ENCODE measurements at regions not wholly inside any gene's neighbourhood (a gene's known extent, or its start where the extent isn't known, plus 50 kb on each side); places are given as distances from the start of the nearest gene placed in this dataset.

GRCh38 chr3:82413171-82413570 lies 651.7 kb upstream of the GBE1 start:
- H3K27ac Mint-ChIP-seq, result no peak overlapping the region
- Histone ChIP-seq H3K9me3 (replicated peaks in 1 of 2; ENCODE audit: control insufficient read depth in 1 of 2, insufficient read depth in 1 of 2, low read length in 2 of 2) (no peaks in the 10 kb centered on the region), H3K9ac (ENCODE audit: insufficient read depth, low read length, poor library complexity, severe bottlenecking) (no peak overlapping the region), H2AFZ (ENCODE audit: insufficient read depth, low read depth, low read length, poor library complexity, severe bottlenecking) (no peak overlapping the region), H3K4me2 (replicated peaks; ENCODE audit: extremely low read depth, low read length, poor library complexity, severe bottlenecking) (no peak overlapping the region), H4K20me1 (ENCODE audit: insufficient read depth, low read length) (no peaks in the 10 kb centered on the region), H3K27ac (ENCODE audit: low read depth in 1 of 2, low read length in 2 of 2) (no peak overlapping the region), H3K4me3 (replicated peaks in 1 of 3; ENCODE audit: low read depth in 2 of 3, low read length in 3 of 3) (no peak overlapping the region), H3K36me3 (replicated peaks in 1 of 2; ENCODE audit: control insufficient read depth in 1 of 2, insufficient read depth in 2 of 2, low read length in 2 of 2) (no peaks in the 10 kb centered on the region), H3K79me2 (ENCODE audit: insufficient read depth, low read length) (no peaks in the 10 kb centered on the region), H3K4me1 (ENCODE audit: control insufficient read depth in 1 of 2, insufficient read depth in 2 of 2, low read length in 2 of 2) (no peaks in the 10 kb centered on the region), H3K27me3 (ENCODE audit: control insufficient read depth in 2 of 2, insufficient read depth in 2 of 2, low read length in 2 of 2) (no peaks in the 10 kb centered on the region)
- H3K9me3 Mint-ChIP-seq, result peaks cover 0 to 2% (median 0%) of the 10 kb centered on the region in 7 donors
- intact Hi-C loops (cut with micrococcal nuclease), result no loop called here
- no peak for DNase-seq
- TF ChIP-seq CTCF (IDR thresholded peaks at IDR 0.05), result no peak
- no peaks in the 10 kb centered on the region for H3K36me3 Mint-ChIP-seq
- H3K4me3 Mint-ChIP-seq, result no peak overlapping the region
- no peaks in the 10 kb centered on the region for H3K4me1 Mint-ChIP-seq
- no CpG with 5 or more reads among the region's 2 CpGs for WGBS (ENCODE audit: insufficient coverage)
- H3K27me3 Mint-ChIP-seq (ENCODE audit: low read depth in 3 of 3), result peaks cover 0 to 2% (median 1%) of the 10 kb centered on the region in 3 donors

GRCh38 chr3:82410366-82410765 lies 648.9 kb upstream of the GBE1 start:
- peaks cover 0 to 3% of the 10 kb centered on the region in 2 donors for H3K9me3 ChIP-seq (replicated peaks in 1 of 2; ENCODE audit: control insufficient read depth in 1 of 2, insufficient read depth in 1 of 2, low read length in 2 of 2)

More at GRCh38 chr3:82410366-82410765, 648.9 kb upstream of the GBE1 start:
- no peaks in the 10 kb centered on the region for H3K4me1 ChIP-seq (ENCODE audit: control insufficient read depth in 1 of 2, insufficient read depth in 2 of 2, low read length in 2 of 2)
- no peaks in the 10 kb centered on the region for H3K27me3 ChIP-seq (ENCODE audit: control insufficient read depth in 2 of 2, insufficient read depth in 2 of 2, low read length in 2 of 2)
- H3K4me3 ChIP-seq (replicated peaks in 1 of 3; ENCODE audit: low read depth in 2 of 3, low read length in 3 of 3), result no peak overlapping the region
- TF ChIP-seq CTCF (IDR thresholded peaks at IDR 0.05), result no peak
- DNase-seq, result no peak
- Mint-ChIP-seq H3K27ac (peak overlapping the region in 1 of 7 donors; percentile 35), H3K27me3 (ENCODE audit: low read depth in 3 of 3) (peaks cover 0 to 1% (median 0%) of the 10 kb centered on the region in 3 donors), H3K4me1 (no peaks in the 10 kb centered on the region), H3K36me3 (no peaks in the 10 kb centered on the region), H3K4me3 (no peak overlapping the region), H3K9me3 (peaks cover 0 to 4% (median 0%) of the 10 kb centered on the region in 7 donors)
- intact Hi-C loops (cut with micrococcal nuclease), result no loop called here
- no peaks in the 10 kb centered on the region for H4K20me1 ChIP-seq (ENCODE audit: insufficient read depth, low read length)
- H3K27ac ChIP-seq (ENCODE audit: low read depth in 1 of 2, low read length in 2 of 2), result no peak overlapping the region
- no peaks in the 10 kb centered on the region for H3K79me2 ChIP-seq (ENCODE audit: insufficient read depth, low read length)
- no peak overlapping the region for H3K4me2 ChIP-seq (replicated peaks; ENCODE audit: extremely low read depth, low read length, poor library complexity, severe bottlenecking)
- H3K9ac ChIP-seq (ENCODE audit: insufficient read depth, low read length, poor library complexity, severe bottlenecking), result no peak overlapping the region
- H2AFZ ChIP-seq (ENCODE audit: insufficient read depth, low read depth, low read length, poor library complexity, severe bottlenecking), result no peak overlapping the region
- H3K36me3 ChIP-seq (replicated peaks in 1 of 2; ENCODE audit: control insufficient read depth in 1 of 2, insufficient read depth in 2 of 2, low read length in 2 of 2), result no peaks in the 10 kb centered on the region

All from CD14-positive monocyte (primary cell).